ENCODE measurements at regions not wholly inside any gene's neighbourhood (a gene's known extent, or its start where the extent isn't known, plus 50 kb on each side); places are given as distances from the start of the nearest gene placed in this dataset.

DNA sequence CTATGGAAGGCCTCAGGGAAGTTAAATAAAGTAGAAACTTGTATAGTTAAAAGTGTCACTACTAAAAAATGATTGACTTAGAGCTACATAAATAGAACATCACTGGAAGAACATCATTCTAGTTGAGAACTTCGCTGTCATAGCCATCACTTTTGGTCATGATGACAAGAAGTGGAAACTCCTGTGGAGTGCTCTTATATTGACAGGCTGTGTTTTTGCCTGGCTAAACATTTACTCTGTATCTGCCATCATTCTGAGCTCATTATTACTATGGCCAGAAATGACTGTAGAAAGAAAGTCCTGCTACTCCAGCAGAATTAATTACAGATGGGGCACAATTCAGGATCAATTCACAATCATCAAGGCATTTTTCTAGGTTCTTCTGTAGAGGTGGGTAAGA is 165.1 kb upstream of the GOLIM4 start:
- Histone ChIP-seq H3K27ac (ENCODE audit: low read length) (no peak overlapping the region), H3K4me2 (ENCODE audit: low read depth, low read length) (no peak overlapping the region), H3K9ac (ENCODE audit: low read length) (no peak overlapping the region), H3K79me2 (ENCODE audit: low read length) (no peaks in the 10 kb centered on the region), H3K36me3 (replicated peaks; ENCODE audit: insufficient read depth, low read length) (no peaks in the 10 kb centered on the region), H3K4me3 (ENCODE audit: low read length) (no peak overlapping the region), H3K9me2 (replicated peaks; ENCODE audit: insufficient read depth, low read length) (no peaks in the 10 kb centered on the region), H2AFZ (ENCODE audit: low read length) (no peak overlapping the region), H3F3A (ENCODE audit: insufficient read depth, low read length) (no peaks in the 10 kb centered on the region), H3K4me1 (ENCODE audit: low read length) (no peaks in the 10 kb centered on the region), H3K27me3 (replicated peaks; ENCODE audit: insufficient read depth, low read length) (no peaks in the 10 kb centered on the region), H3K9me3 (replicated peaks; ENCODE audit: insufficient read depth, low read length) (no peaks in the 10 kb centered on the region), H4K20me1 (ENCODE audit: insufficient read depth, low read length) (no peaks in the 10 kb centered on the region)
- TF ChIP-seq EZH2phosphoT487 (IDR thresholded peaks at IDR 0.05; ENCODE audit: low read length) (no peak), EZH2 (optimal IDR thresholded peaks at IDR 0.05; ENCODE audit: low read depth, low read length) (no peak)
- TF ChIP-seq, protein P1, sequence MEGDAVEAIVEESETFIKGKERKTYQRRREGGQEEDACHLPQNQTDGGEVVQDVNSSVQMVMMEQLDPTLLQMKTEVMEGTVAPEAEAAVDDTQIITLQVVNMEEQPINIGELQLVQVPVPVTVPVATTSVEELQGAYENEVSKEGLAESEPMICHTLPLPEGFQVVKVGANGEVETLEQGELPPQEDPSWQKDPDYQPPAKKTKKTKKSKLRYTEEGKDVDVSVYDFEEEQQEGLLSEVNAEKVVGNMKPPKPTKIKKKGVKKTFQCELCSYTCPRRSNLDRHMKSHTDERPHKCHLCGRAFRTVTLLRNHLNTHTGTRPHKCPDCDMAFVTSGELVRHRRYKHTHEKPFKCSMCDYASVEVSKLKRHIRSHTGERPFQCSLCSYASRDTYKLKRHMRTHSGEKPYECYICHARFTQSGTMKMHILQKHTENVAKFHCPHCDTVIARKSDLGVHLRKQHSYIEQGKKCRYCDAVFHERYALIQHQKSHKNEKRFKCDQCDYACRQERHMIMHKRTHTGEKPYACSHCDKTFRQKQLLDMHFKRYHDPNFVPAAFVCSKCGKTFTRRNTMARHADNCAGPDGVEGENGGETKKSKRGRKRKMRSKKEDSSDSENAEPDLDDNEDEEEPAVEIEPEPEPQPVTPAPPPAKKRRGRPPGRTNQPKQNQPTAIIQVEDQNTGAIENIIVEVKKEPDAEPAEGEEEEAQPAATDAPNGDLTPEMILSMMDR (IDR thresholded peaks at IDR 0.05; ENCODE audit: low read length): no peak
- no peak for DNase-seq

- Histone ChIP-seq H3K4me2 (ENCODE audit: low read depth, low read length) (peak overlapping the region; percentile 90), H3K4me1 (ENCODE audit: low read length) (peaks cover 10% of the 10 kb centered on the region), H3K27me3 (replicated peaks; ENCODE audit: insufficient read depth, low read length) (no peaks in the 10 kb centered on the region), H3K9ac (ENCODE audit: low read length) (peak overlapping the region; percentile 60; the same call in 1 of the 2 replicates), H3K9me3 (replicated peaks; ENCODE audit: insufficient read depth, low read length) (no peaks in the 10 kb centered on the region), H3K79me2 (ENCODE audit: low read length) (peaks cover 3% of the 10 kb centered on the region; the same call in 1 of the 2 replicates), H3K9me2 (replicated peaks; ENCODE audit: insufficient read depth, low read length) (no peaks in the 10 kb centered on the region), H3K36me3 (replicated peaks; ENCODE audit: insufficient read depth, low read length) (no peaks in the 10 kb centered on the region), H2AFZ (ENCODE audit: low read length) (no peak overlapping the region), H4K20me1 (ENCODE audit: insufficient read depth, low read length) (no peaks in the 10 kb centered on the region), H3K4me3 (ENCODE audit: low read length) (peak overlapping the region; percentile 70), H3F3A (ENCODE audit: insufficient read depth, low read length) (peaks cover 29% of the 10 kb centered on the region), H3K27ac (ENCODE audit: low read length) (peak overlapping the region; percentile 66; the same call in 1 of the 2 replicates)
- peak; percentile 77 for DNase-seq
- TF ChIP-seq EZH2 (optimal IDR thresholded peaks at IDR 0.05; ENCODE audit: low read depth, low read length) (no peak), EZH2phosphoT487 (IDR thresholded peaks at IDR 0.05; ENCODE audit: low read length) (no peak)
- TF ChIP-seq, protein P1 (IDR thresholded peaks at IDR 0.05; ENCODE audit: low read length): no peak
Measured at GRCh38 chr3:168251371-168251770, 155.6 kb upstream of the GOLIM4 start.

- Histone ChIP-seq H4K20me1 (ENCODE audit: insufficient read depth, low read length) (no peaks in the 10 kb centered on the region), H3K9me2 (replicated peaks; ENCODE audit: insufficient read depth, low read length) (no peaks in the 10 kb centered on the region), H3K36me3 (replicated peaks; ENCODE audit: insufficient read depth, low read length) (no peaks in the 10 kb centered on the region), H3K4me3 (ENCODE audit: low read length) (peak overlapping the region; percentile 70), H3K27me3 (replicated peaks; ENCODE audit: insufficient read depth, low read length) (no peaks in the 10 kb centered on the region), H3K9me3 (replicated peaks; ENCODE audit: insufficient read depth, low read length) (no peaks in the 10 kb centered on the region), H2AFZ (ENCODE audit: low read length) (peak overlapping the region; percentile 81), H3F3A (ENCODE audit: insufficient read depth, low read length) (peaks cover 29% of the 10 kb centered on the region), H3K4me2 (ENCODE audit: low read depth, low read length) (peak overlapping the region; percentile 90), H3K4me1 (ENCODE audit: low read length) (peaks cover 10% of the 10 kb centered on the region), H3K79me2 (ENCODE audit: low read length) (peaks cover 3% of the 10 kb centered on the region; the same call in 1 of the 2 replicates), H3K27ac (ENCODE audit: low read length) (peak overlapping the region; percentile 66; the same call in 1 of the 2 replicates), H3K9ac (ENCODE audit: low read length) (peak overlapping the region; percentile 60)
- DNase-seq: peak; percentile 52
- TF ChIP-seq EZH2 (optimal IDR thresholded peaks at IDR 0.05; ENCODE audit: low read depth, low read length) (no peak), EZH2phosphoT487 (IDR thresholded peaks at IDR 0.05; ENCODE audit: low read length) (no peak)
- TF ChIP-seq, protein P1 (IDR thresholded peaks at IDR 0.05; ENCODE audit: low read length): no peak
Measured at GRCh38 chr3:168250415-168250861, 154.7 kb upstream of the GOLIM4 start.

Measured in MM.1S (cell line).